ENCODE measurements at regions not wholly inside any gene's neighbourhood (a gene's known extent, or its start where the extent isn't known, plus 50 kb on each side); places are given as distances from the start of the nearest gene placed in this dataset.

DNA sequence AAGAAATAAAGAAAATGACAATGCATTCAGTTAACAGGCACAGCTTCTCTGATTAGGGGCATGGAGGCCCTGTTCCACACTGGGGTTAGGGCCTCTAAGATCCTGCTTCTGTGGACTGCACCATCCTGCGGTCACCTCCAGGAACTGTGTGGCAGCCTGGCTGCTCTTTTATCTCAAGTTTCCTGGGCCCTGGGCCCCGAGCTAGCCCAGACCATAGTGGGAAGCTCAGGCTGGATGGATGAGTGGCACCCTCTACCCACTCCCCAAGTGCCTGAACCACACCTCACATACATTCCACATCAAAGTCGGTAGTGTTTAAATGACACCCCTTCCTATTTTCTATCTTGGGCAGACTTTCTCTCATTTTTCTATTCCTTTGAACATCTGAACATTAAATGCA is 461.5 kb upstream of the MKI67 start:
- Histone ChIP-seq H3F3A (ENCODE audit: insufficient read depth, low read length, poor library complexity, severe bottlenecking) (no peaks in the 10 kb centered on the region), H3K9ac (ENCODE audit: low read length) (no peak overlapping the region), H3K27me3 (ENCODE audit: insufficient read depth, low read depth, low read length) (no peaks in the 10 kb centered on the region), H3K27ac (ENCODE audit: low read length) (no peak overlapping the region), H2AFZ (ENCODE audit: low read depth, low read length) (no peak overlapping the region), H4K20me1 (ENCODE audit: insufficient read depth) (no peaks in the 10 kb centered on the region), H3K4me2 (ENCODE audit: low read length) (no peak overlapping the region), H3K4me3 (ENCODE audit: low read length) (no peak overlapping the region), H3K9me3 (ENCODE audit: low read length) (no peaks in the 10 kb centered on the region), H3K79me2 (replicated peaks; ENCODE audit: insufficient read depth, low read length) (no peaks in the 10 kb centered on the region), H3K36me3 (ENCODE audit: insufficient read depth, low read length) (no peaks in the 10 kb centered on the region), H3K9me2 (ENCODE audit: insufficient read depth, low read length) (no peaks in the 10 kb centered on the region)
- TF ChIP-seq, protein P1, sequence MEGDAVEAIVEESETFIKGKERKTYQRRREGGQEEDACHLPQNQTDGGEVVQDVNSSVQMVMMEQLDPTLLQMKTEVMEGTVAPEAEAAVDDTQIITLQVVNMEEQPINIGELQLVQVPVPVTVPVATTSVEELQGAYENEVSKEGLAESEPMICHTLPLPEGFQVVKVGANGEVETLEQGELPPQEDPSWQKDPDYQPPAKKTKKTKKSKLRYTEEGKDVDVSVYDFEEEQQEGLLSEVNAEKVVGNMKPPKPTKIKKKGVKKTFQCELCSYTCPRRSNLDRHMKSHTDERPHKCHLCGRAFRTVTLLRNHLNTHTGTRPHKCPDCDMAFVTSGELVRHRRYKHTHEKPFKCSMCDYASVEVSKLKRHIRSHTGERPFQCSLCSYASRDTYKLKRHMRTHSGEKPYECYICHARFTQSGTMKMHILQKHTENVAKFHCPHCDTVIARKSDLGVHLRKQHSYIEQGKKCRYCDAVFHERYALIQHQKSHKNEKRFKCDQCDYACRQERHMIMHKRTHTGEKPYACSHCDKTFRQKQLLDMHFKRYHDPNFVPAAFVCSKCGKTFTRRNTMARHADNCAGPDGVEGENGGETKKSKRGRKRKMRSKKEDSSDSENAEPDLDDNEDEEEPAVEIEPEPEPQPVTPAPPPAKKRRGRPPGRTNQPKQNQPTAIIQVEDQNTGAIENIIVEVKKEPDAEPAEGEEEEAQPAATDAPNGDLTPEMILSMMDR (IDR thresholded peaks at IDR 0.05; ENCODE audit: poor library complexity, severe bottlenecking): no peak
- TF ChIP-seq EZH2 (IDR thresholded peaks at IDR 0.05; ENCODE audit: borderline replicate concordance, insufficient read depth, low read length, poor library complexity, severe bottlenecking): no peak
- no peak for TF ChIP-seq EP300 (conservative IDR thresholded peaks at IDR 0.05; ENCODE audit: poor library complexity, severe bottlenecking)
- no peak for TF ChIP-seq TAF1 (IDR thresholded peaks at IDR 0.05; ENCODE audit: low read depth)
- no peak for TF ChIP-seq POLR2AphosphoS5 (IDR thresholded peaks at IDR 0.05)
- TF ChIP-seq SMC3 (conservative IDR thresholded peaks at IDR 0.05; ENCODE audit: poor library complexity): no peak
- no peak for TF ChIP-seq MXI1 (conservative IDR thresholded peaks at IDR 0.05; ENCODE audit: poor library complexity, severe bottlenecking)
- no peak for TF ChIP-seq RAD21 (conservative IDR thresholded peaks at IDR 0.05)
- TF ChIP-seq, protein P2, sequence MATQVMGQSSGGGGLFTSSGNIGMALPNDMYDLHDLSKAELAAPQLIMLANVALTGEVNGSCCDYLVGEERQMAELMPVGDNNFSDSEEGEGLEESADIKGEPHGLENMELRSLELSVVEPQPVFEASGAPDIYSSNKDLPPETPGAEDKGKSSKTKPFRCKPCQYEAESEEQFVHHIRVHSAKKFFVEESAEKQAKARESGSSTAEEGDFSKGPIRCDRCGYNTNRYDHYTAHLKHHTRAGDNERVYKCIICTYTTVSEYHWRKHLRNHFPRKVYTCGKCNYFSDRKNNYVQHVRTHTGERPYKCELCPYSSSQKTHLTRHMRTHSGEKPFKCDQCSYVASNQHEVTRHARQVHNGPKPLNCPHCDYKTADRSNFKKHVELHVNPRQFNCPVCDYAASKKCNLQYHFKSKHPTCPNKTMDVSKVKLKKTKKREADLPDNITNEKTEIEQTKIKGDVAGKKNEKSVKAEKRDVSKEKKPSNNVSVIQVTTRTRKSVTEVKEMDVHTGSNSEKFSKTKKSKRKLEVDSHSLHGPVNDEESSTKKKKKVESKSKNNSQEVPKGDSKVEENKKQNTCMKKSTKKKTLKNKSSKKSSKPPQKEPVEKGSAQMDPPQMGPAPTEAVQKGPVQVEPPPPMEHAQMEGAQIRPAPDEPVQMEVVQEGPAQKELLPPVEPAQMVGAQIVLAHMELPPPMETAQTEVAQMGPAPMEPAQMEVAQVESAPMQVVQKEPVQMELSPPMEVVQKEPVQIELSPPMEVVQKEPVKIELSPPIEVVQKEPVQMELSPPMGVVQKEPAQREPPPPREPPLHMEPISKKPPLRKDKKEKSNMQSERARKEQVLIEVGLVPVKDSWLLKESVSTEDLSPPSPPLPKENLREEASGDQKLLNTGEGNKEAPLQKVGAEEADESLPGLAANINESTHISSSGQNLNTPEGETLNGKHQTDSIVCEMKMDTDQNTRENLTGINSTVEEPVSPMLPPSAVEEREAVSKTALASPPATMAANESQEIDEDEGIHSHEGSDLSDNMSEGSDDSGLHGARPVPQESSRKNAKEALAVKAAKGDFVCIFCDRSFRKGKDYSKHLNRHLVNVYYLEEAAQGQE (IDR thresholded peaks at IDR 0.05; ENCODE audit: borderline replicate concordance): no peak

DNA sequence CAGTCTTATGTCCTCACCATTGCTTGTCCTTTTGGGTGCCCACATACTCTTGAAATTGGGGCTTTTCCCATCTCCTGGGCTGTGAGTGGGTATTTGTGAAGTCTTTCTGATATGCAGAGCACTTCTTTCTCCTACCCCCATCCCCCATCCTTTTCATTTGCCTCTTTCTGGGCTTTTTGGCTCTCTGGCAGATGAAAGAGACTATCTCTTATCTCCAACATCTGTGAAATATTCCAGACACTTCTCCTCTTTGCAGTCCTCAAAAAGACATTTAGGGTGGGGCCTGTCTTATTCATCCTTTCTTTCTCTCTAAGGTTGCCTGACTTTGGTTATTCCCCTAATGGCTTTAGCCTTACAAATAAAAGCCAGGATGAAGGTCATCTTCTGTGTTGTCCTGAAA is 462.2 kb upstream of the MKI67 start:
- no peak overlapping the region for H3K4me3 ChIP-seq (ENCODE audit: low read length)
- H3K27me3 ChIP-seq (ENCODE audit: insufficient read depth, low read depth, low read length): no peaks in the 10 kb centered on the region
- no peak overlapping the region for H3K27ac ChIP-seq (ENCODE audit: low read length)
- H3K4me2 ChIP-seq (ENCODE audit: low read length): no peak overlapping the region
- H4K20me1 ChIP-seq (ENCODE audit: insufficient read depth): no peaks in the 10 kb centered on the region
- H3K9me3 ChIP-seq (ENCODE audit: low read length): no peaks in the 10 kb centered on the region
- H3K9me2 ChIP-seq (ENCODE audit: insufficient read depth, low read length): no peaks in the 10 kb centered on the region
- H2AFZ ChIP-seq (ENCODE audit: low read depth, low read length): no peak overlapping the region
- TF ChIP-seq, protein P2 (IDR thresholded peaks at IDR 0.05; ENCODE audit: borderline replicate concordance): no peak
- TF ChIP-seq POLR2AphosphoS5 (IDR thresholded peaks at IDR 0.05): no peak
- TF ChIP-seq MXI1 (conservative IDR thresholded peaks at IDR 0.05; ENCODE audit: poor library complexity, severe bottlenecking): no peak
- TF ChIP-seq EZH2 (IDR thresholded peaks at IDR 0.05; ENCODE audit: borderline replicate concordance, insufficient read depth, low read length, poor library complexity, severe bottlenecking): no peak
- no peak for TF ChIP-seq SMC3 (conservative IDR thresholded peaks at IDR 0.05; ENCODE audit: poor library complexity)
- TF ChIP-seq RAD21 (conservative IDR thresholded peaks at IDR 0.05): no peak
- TF ChIP-seq TAF1 (IDR thresholded peaks at IDR 0.05; ENCODE audit: low read depth): no peak
- no peak for TF ChIP-seq EP300 (conservative IDR thresholded peaks at IDR 0.05; ENCODE audit: poor library complexity, severe bottlenecking)
- TF ChIP-seq, protein P1 (IDR thresholded peaks at IDR 0.05; ENCODE audit: poor library complexity, severe bottlenecking): no peak
- H3K36me3 ChIP-seq (ENCODE audit: insufficient read depth, low read length): no peaks in the 10 kb centered on the region
- no peaks in the 10 kb centered on the region for H3K79me2 ChIP-seq (replicated peaks; ENCODE audit: insufficient read depth, low read length)
- no peak overlapping the region for H3K9ac ChIP-seq (ENCODE audit: low read length)
- no peaks in the 10 kb centered on the region for H3F3A ChIP-seq (ENCODE audit: insufficient read depth, low read length, poor library complexity, severe bottlenecking)
